HepG2 (cell line): ENCODE measurements at regions not wholly inside any gene's neighbourhood (a gene's known extent, or its start where the extent isn't known, plus 50 kb on each side); places are given as distances from the start of the nearest gene placed in this dataset.

Source experiments
- ATAC-seq: fragments of 200-7000 bp; cut with Tn5 transposase; 3 replicates; pipeline ENCODE4 v1.9.1; 2020; ENCODE audit warnings: mild to moderate bottlenecking, moderate library complexity
- BruUV-seq: library from RNA; stranded (reverse); fragments of 400-500 nt; replicated peaks from 2 replicates; lab custom pipeline; 2021; lab: Mats Ljungman, UMichigan
- CTCF ChIA-PET: fragments of 300-600 bp; formaldehyde crosslinking; extraction: SDS; loops from one replicate; lab custom pipeline; 2021; ENCODE audit warnings: low total read pairs, inconsistent platforms, low intra/inter-chr PET ratio; lab: Yijun Ruan, JAX
- POLR2A ChIA-PET: fragments of 350-600 bp; sonication (Branson Sonifier 250); formaldehyde crosslinking; loops from one replicate; lab custom pipeline; 2020; ENCODE audit warnings: antibody characterized with exemption, inconsistent platforms; lab: Yijun Ruan, JAX
- DNase-seq: peaks from one replicate; pipeline ENCODE4 v3.0.0-alpha.2; 2015; ENCODE audit warnings: low spot score
- FAIRE-seq: peaks from 3 replicates; lab custom pipeline; 2011; peaks lifted over from hg19 to GRCh38; lab: Jason Lieb, UNC
- H2AFZ ChIP-seq: one replicate; pipeline ENCODE4 v1.6.1; 2011; ENCODE audit warnings: low read length, inconsistent platforms
- H3K27ac ChIP-seq: fragments of 300-600 bp; 3 replicates; pipeline ENCODE4 v1.8.0; 2011; ENCODE audit warnings: mixed run types, mild to moderate bottlenecking, mixed read lengths, low read length, inconsistent platforms; ENCODE audit not compliant: insufficient read depth; ENCODE audit errors: extremely low read length
- H3K27me3 ChIP-seq, 2 experiments: fragments of 200-600 bp in 1 of 2; 2 replicates in 1 of 2; 3 replicates in 1 of 2; pipeline versions ENCODE4 v1.6.0 to v1.8.0; 2011; ENCODE audit warnings: low read length in 2 of 2, mild to moderate bottlenecking in 2 of 2, moderate library complexity in 2 of 2, inconsistent platforms in 1 of 2; ENCODE audit not compliant: insufficient read depth in 2 of 2, control insufficient read depth in 1 of 2
- H3K36me3 ChIP-seq, 2 experiments: fragments of 200-600 bp in 1 of 2; replicated peaks in 1 of 2; 2 replicates in 1 of 2; 3 replicates in 1 of 2; pipeline versions ENCODE4 v1.5.1 to v1.8.0; 2011; ENCODE audit warnings: low read length in 2 of 2, inconsistent platforms in 1 of 2; ENCODE audit not compliant: insufficient read depth in 2 of 2, control insufficient read depth in 1 of 2
- H3K4me1 ChIP-seq: 2 replicates; pipeline ENCODE4 v1.5.1; 2012; ENCODE audit warnings: low read length, inconsistent platforms; ENCODE audit not compliant: insufficient read depth
- H3K4me2 ChIP-seq: 2 replicates; pipeline ENCODE4 v1.6.0; 2011; ENCODE audit warnings: low read depth, low read length, inconsistent platforms
- H3K4me3 ChIP-seq, 3 experiments: fragments of 200-600 bp in 1 of 3; sonication (generic), shearing (Covaris generic) in 1 of 3; replicated peaks in 1 of 3; 2 replicates each; pipeline ENCODE4 v1.5.1; 2011 to 2016; ENCODE audit warnings: low read length in 3 of 3, inconsistent platforms in 2 of 3, low read depth in 2 of 3, mild to moderate bottlenecking in 2 of 3, control low read depth in 1 of 3, mixed read lengths in 1 of 3; ENCODE audit not compliant: insufficient read depth in 1 of 3
- H3K79me2 ChIP-seq: one replicate; pipeline ENCODE4 v1.6.1; 2011; ENCODE audit warnings: low read length, inconsistent platforms; ENCODE audit not compliant: insufficient read depth
- H3K9ac ChIP-seq: 2 replicates; pipeline ENCODE4 v1.6.0; 2011; ENCODE audit warnings: mild to moderate bottlenecking, low read depth, low read length, inconsistent platforms; ENCODE audit not compliant: insufficient read depth
- H3K9me3 ChIP-seq: 2 replicates; pipeline ENCODE4 v1.5.1; 2012; ENCODE audit warnings: mild to moderate bottlenecking, low read length
- H4K20me1 ChIP-seq: 2 replicates; pipeline ENCODE4 v1.6.0; 2011; ENCODE audit warnings: inconsistent platforms, mild to moderate bottlenecking, low read length, moderate library complexity; ENCODE audit not compliant: insufficient read depth
- ARID2 ChIP-seq: sonication (generic); formaldehyde crosslinking; IDR thresholded peaks from 2 replicates; pipeline ENCODE4 v1.8.1; 2022; ENCODE audit warnings: mild to moderate bottlenecking, missing genetic modification reagents, borderline replicate concordance
- FOXA3 ChIP-seq: IDR thresholded peaks from 2 replicates; pipeline ENCODE4 v1.6.1; 2016; ENCODE audit warnings: missing genetic modification reagents, missing compliant biosample characterization
- KMT2A ChIP-seq: sonication (generic); formaldehyde crosslinking; IDR thresholded peaks from 2 replicates; pipeline ENCODE4 v1.4.0; 2020; ENCODE audit warnings: missing genetic modification reagents
- SKI ChIP-seq: fragments of 450-650 bp; IDR thresholded peaks from one replicate; pipeline ENCODE4 v1.6.1; 2018; ENCODE audit warnings: mild to moderate bottlenecking; ENCODE audit not compliant: partially characterized antibody
- SNRNP70 ChIP-seq: fragments of 200-400 bp; formaldehyde crosslinking; IDR thresholded peaks from 2 replicates; pipeline ENCODE4 v1.6.1; 2017; ENCODE audit warnings: mild to moderate bottlenecking, low read depth, low read length, moderate library complexity
- SP2 ChIP-seq: sonication (generic); formaldehyde crosslinking; IDR thresholded peaks from 2 replicates; pipeline ENCODE4 v1.5.1; 2020; ENCODE audit warnings: mild to moderate bottlenecking, missing genetic modification reagents
- TFAP4 ChIP-seq: sonication (generic); IDR thresholded peaks from 2 replicates; pipeline ENCODE4 v1.6.1; 2016; ENCODE audit warnings: low read depth, borderline replicate concordance
- ZNF274 ChIP-seq: sonication (generic); formaldehyde crosslinking; IDR thresholded peaks from 2 replicates; pipeline ENCODE4 v1.5.1; 2020; ENCODE audit warnings: mild to moderate bottlenecking, missing genetic modification reagents
- ZNF329 ChIP-seq: sonication (generic); formaldehyde crosslinking; IDR thresholded peaks from 2 replicates; pipeline ENCODE4 v1.9.0; 2021; ENCODE audit warnings: low read depth, mild to moderate bottlenecking, missing genetic modification reagents
- ZNF672 ChIP-seq: sonication (generic); formaldehyde crosslinking; IDR thresholded peaks from 2 replicates; pipeline ENCODE4 v1.8.1; 2022; ENCODE audit warnings: missing genetic modification reagents
- in situ Hi-C: cut with HindIII; loops from 2 replicates; pipeline ENCODE4 v1.10.0; 2017; ENCODE audit warnings: low pct_unique_long_range_greater_than_20kb; ENCODE audit not compliant: extremely low pct_ligation_motif_present
- intact Hi-C: fragments of 100-400 bp; cut with micrococcal nuclease; formaldehyde crosslinking; loops from one replicate; pipeline ENCODE4 v1.10.0; 2022; ENCODE audit not compliant: unreplicated experiment
- TF ChIP-seq, protein P1 (sequence below): IDR thresholded peaks from 2 replicates; pipeline ENCODE4 v1.6.1; 2012; ENCODE audit warnings: low read depth, low read length, improper control_type of control experiment
- TF ChIP-seq, protein P2 (sequence below): sonication (generic); formaldehyde crosslinking; IDR thresholded peaks from 2 replicates; pipeline ENCODE4 v1.4.0; 2020; ENCODE audit warnings: missing genetic modification reagents
- TF ChIP-seq, protein P3 (sequence below): sonication (generic); formaldehyde crosslinking; IDR thresholded peaks from 2 replicates; pipeline ENCODE4; 2020; ENCODE audit warnings: missing genetic modification reagents, mild to moderate bottlenecking, borderline replicate concordance
- TF ChIP-seq, protein P4 (sequence below): sonication (generic); formaldehyde crosslinking; IDR thresholded peaks from 2 replicates; pipeline ENCODE4 v1.4.0; 2020; ENCODE audit warnings: mild to moderate bottlenecking, missing genetic modification reagents

GRCh38 chr1:73854527-73854926, 343.4 kb downstream of the LRRIQ3 start (continued):
- TF ChIP-seq TFAP4: no peak
- no peak for TF ChIP-seq KMT2A (CRISPR knock-in tag)
- TF ChIP-seq SKI: no peak
- TF ChIP-seq, protein P1, sequence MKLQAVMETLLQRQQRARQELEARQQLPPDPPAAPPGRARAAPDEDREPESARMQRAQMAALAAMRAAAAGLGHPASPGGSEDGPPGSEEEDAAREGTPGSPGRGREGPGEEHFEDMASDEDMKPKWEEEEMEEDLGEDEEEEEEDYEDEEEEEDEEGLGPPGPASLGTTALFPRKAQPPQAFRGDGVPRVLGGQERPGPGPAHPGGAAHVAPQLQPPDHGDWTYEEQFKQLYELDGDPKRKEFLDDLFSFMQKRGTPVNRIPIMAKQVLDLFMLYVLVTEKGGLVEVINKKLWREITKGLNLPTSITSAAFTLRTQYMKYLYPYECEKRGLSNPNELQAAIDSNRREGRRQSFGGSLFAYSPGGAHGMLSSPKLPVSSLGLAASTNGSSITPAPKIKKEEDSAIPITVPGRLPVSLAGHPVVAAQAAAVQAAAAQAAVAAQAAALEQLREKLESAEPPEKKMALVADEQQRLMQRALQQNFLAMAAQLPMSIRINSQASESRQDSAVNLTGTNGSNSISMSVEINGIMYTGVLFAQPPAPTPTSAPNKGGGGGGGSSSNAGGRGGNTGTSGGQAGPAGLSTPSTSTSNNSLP: no peak
- TF ChIP-seq ZNF329 (CRISPR knock-in tag): no peak
- no peak for TF ChIP-seq FOXA3 (CRISPR knock-in tag)

DNA sequence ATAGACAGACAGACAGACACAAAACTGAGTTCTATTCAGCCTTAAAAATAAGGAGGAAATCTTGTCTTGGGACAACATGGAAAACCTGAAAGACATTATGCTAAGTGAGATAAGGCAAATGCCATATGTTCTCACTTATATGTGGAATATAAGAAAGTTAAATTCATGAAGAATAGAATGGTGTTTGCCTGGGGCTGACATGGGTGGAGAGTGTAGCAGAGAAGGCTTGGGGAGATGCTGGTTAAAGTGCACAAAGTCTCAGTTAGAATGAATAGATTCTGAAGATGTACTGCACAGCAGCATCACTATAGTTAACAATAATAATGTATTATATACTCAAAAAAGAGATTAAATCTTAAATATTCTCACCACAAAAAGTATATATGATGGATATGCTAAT, 355.5 kb downstream of the LRRIQ3 start:
- Histone ChIP-seq H3K79me2 (no peaks in the 10 kb centered on the region), H3K4me1 (no peaks in the 10 kb centered on the region), H3K9ac (no peak overlapping the region), H3K27ac (no peak overlapping the region), H3K9me3 (peaks cover 12% of the 10 kb centered on the region; the same call in 1 of the 2 replicates), H3K27me3 (no peaks in the 10 kb centered on the region), H3K36me3 (no peaks in the 10 kb centered on the region), H3K4me3 (no peak overlapping the region), H2AFZ (no peak overlapping the region), H3K4me2 (no peak overlapping the region), H4K20me1 (no peaks in the 10 kb centered on the region)
- ChIA-PET CTCF (no interaction called here), POLR2A (no interaction called here)
- no TSS peak for BruUV-seq
- intact Hi-C loops: no loop called here
- FAIRE-seq (no peak), DNase-seq (no peak), ATAC-seq (no peak)
- in situ Hi-C loops: loop anchor here (25.0 kb wide), 2 partner anchors 620 to 845 kb away; no protein-coding TSS in a partner anchor
- TF ChIP-seq ARID2 (CRISPR knock-in tag) (no peak), ZNF274 (no peak), SP2 (CRISPR knock-in tag) (no peak), SNRNP70 (no peak), ZNF672 (CRISPR knock-in tag) (no peak)
- TF ChIP-seq, protein P2, sequence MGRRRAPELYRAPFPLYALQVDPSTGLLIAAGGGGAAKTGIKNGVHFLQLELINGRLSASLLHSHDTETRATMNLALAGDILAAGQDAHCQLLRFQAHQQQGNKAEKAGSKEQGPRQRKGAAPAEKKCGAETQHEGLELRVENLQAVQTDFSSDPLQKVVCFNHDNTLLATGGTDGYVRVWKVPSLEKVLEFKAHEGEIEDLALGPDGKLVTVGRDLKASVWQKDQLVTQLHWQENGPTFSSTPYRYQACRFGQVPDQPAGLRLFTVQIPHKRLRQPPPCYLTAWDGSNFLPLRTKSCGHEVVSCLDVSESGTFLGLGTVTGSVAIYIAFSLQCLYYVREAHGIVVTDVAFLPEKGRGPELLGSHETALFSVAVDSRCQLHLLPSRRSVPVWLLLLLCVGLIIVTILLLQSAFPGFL (CRISPR knock-in tag): no peak
- TF ChIP-seq, protein P3, sequence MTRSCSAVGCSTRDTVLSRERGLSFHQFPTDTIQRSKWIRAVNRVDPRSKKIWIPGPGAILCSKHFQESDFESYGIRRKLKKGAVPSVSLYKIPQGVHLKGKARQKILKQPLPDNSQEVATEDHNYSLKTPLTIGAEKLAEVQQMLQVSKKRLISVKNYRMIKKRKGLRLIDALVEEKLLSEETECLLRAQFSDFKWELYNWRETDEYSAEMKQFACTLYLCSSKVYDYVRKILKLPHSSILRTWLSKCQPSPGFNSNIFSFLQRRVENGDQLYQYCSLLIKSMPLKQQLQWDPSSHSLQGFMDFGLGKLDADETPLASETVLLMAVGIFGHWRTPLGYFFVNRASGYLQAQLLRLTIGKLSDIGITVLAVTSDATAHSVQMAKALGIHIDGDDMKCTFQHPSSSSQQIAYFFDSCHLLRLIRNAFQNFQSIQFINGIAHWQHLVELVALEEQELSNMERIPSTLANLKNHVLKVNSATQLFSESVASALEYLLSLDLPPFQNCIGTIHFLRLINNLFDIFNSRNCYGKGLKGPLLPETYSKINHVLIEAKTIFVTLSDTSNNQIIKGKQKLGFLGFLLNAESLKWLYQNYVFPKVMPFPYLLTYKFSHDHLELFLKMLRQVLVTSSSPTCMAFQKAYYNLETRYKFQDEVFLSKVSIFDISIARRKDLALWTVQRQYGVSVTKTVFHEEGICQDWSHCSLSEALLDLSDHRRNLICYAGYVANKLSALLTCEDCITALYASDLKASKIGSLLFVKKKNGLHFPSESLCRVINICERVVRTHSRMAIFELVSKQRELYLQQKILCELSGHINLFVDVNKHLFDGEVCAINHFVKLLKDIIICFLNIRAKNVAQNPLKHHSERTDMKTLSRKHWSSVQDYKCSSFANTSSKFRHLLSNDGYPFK (CRISPR knock-in tag): no peak
- TF ChIP-seq, protein P4, sequence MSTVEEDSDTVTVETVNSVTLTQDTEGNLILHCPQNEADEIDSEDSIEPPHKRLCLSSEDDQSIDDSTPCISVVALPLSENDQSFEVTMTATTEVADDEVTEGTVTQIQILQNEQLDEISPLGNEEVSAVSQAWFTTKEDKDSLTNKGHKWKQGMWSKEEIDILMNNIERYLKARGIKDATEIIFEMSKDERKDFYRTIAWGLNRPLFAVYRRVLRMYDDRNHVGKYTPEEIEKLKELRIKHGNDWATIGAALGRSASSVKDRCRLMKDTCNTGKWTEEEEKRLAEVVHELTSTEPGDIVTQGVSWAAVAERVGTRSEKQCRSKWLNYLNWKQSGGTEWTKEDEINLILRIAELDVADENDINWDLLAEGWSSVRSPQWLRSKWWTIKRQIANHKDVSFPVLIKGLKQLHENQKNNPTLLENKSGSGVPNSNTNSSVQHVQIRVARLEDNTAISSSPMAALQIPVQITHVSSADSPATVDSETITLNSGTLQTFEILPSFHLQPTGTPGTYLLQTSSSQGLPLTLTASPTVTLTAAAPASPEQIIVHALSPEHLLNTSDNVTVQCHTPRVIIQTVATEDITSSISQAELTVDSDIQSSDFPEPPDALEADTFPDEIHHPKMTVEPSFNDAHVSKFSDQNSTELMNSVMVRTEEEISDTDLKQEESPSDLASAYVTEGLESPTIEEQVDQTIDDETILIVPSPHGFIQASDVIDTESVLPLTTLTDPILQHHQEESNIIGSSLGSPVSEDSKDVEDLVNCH (CRISPR knock-in tag): no peak
